ENCODE measurements at regions not wholly inside any gene's neighbourhood (a gene's known extent, or its start where the extent isn't known, plus 50 kb on each side); places are given as distances from the start of the nearest gene placed in this dataset.

DNA sequence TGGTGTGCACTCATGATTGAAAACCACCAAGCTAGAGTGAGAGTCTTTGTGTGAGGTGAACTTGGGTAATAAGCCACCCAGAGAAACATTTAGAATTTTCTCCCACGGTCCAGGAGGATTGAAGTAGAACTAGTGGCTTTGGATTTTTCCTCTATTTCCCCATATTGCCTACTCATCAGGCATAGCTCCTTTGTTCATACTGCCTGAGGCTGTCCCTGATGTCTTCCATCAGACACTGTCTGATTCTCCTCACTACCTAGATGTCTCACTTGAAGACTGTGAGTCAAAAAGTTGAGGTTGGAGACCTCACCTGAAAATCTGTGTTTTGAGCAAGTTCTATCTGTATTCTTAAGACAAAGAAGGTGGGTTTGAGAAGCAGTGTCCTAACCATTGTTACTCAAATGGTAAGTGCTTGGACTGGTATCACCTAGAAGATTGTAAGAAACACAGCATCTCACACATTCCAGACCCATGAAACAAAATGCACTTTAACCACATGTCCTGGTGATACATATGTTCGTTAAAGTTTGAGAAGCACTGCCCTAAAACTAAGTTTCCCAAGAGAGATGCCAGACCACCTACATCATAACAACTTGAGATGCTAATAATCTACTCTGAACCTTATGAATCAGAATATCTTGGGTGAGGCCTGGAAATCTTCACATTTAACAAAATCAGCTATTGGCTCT, 523.4 kb upstream of the BTBD3 start:
- no peak overlapping the region for H3K4me2 ChIP-seq (ENCODE audit: low read depth, low read length)
- H3K36me3 ChIP-seq (replicated peaks in 1 of 2; ENCODE audit: control insufficient read depth in 1 of 2, insufficient read depth in 2 of 2, low read length in 2 of 2), result no peaks in the 10 kb centered on the region
- no peaks in the 10 kb centered on the region for H3K4me1 ChIP-seq (ENCODE audit: insufficient read depth, low read length)
- FAIRE-seq (no peak), ATAC-seq (no peak), DNase-seq (ENCODE audit: low spot score) (no peak)
- no peaks in the 10 kb centered on the region for H3K27me3 ChIP-seq (ENCODE audit: control insufficient read depth in 1 of 2, insufficient read depth in 2 of 2, low read length in 2 of 2)
- in situ Hi-C loops (cut with HindIII; ENCODE audit: extremely low pct_ligation_motif_present, low pct_unique_long_range_greater_than_20kb), result no loop called here
- H2AFZ ChIP-seq (ENCODE audit: low read length), result no peak overlapping the region
- H3K9ac ChIP-seq (ENCODE audit: insufficient read depth, low read depth, low read length), result no peak overlapping the region
- intact Hi-C loops (cut with micrococcal nuclease; ENCODE audit: unreplicated experiment), result no loop called here
- BruUV-seq (replicated peaks), result no TSS peak
- ChIA-PET CTCF (ENCODE audit: low intra/inter-chr PET ratio, low total read pairs) (no interaction called here), POLR2A (no interaction called here)
- TF ChIP-seq ZNF878 (CRISPR knock-in tag; IDR thresholded peaks at IDR 0.05) (no peak), TCF12 (IDR thresholded peaks at IDR 0.05) (no peak), TCF12 (CRISPR knock-in tag; IDR thresholded peaks at IDR 0.05) (no peak), STAG1 (CRISPR knock-in tag; IDR thresholded peaks at IDR 0.05) (no peak), SP4 (CRISPR knock-in tag; IDR thresholded peaks at IDR 0.05) (no peak)
- H3K9me3 ChIP-seq (ENCODE audit: low read length), result 0 out of 2 replicates have a peak, but pooled peaks cover under 1% of the 10 kb centered on the region
- no peak overlapping the region for H3K27ac ChIP-seq (ENCODE audit: extremely low read length, insufficient read depth, low read length)
- H3K79me2 ChIP-seq (ENCODE audit: insufficient read depth, low read length), result no peaks in the 10 kb centered on the region
- H4K20me1 ChIP-seq (ENCODE audit: insufficient read depth, low read length), result no peaks in the 10 kb centered on the region
- no peak overlapping the region for H3K4me3 ChIP-seq (replicated peaks in 1 of 3; ENCODE audit: insufficient read depth in 1 of 3, low read depth in 2 of 3, low read length in 3 of 3)
- 17% methylated on average over 2 of the region's 2 CpGs for WGBS (ENCODE audit: low lambda C conversion rate)

DNA sequence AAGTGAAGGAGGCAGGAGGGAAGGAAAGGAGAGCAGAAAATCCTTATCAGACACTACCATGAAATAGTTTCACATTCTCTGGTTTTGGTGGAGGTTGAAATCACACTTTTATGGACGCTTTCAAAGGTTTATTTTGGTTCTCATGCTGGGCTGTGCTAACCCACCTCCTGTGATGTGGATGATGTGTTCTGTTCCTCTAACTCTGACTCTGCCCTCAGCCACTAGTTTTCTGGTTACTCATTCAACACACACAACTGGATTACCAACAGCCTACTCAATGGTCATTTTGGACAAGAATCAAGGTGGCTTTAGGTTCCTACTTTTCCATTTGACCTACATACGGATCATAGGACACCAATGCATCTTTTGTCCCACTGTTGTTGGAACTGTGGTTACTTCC, 522.1 kb upstream of the BTBD3 start:
- H3K27me3 ChIP-seq (ENCODE audit: control insufficient read depth in 1 of 2, insufficient read depth in 2 of 2, low read length in 2 of 2), result no peaks in the 10 kb centered on the region
- H3K9ac ChIP-seq (ENCODE audit: insufficient read depth, low read depth, low read length), result no peak overlapping the region
- FAIRE-seq (no peak), DNase-seq (ENCODE audit: low spot score) (no peak), ATAC-seq (no peak)
- no peak overlapping the region for H3K27ac ChIP-seq (ENCODE audit: extremely low read length, insufficient read depth, low read length)
- ChIA-PET CTCF (ENCODE audit: low intra/inter-chr PET ratio, low total read pairs) (no interaction called here), POLR2A (no interaction called here)
- no TSS peak for BruUV-seq (replicated peaks)
- H3K4me1 ChIP-seq (ENCODE audit: insufficient read depth, low read length), result no peaks in the 10 kb centered on the region
- WGBS (ENCODE audit: low lambda C conversion rate), result 0% methylated on average over 2 of the region's 2 CpGs
- H3K4me3 ChIP-seq (replicated peaks in 1 of 3; ENCODE audit: insufficient read depth in 1 of 3, low read depth in 2 of 3, low read length in 3 of 3), result no peak overlapping the region
- H3K36me3 ChIP-seq (replicated peaks in 1 of 2; ENCODE audit: control insufficient read depth in 1 of 2, insufficient read depth in 2 of 2, low read length in 2 of 2), result no peaks in the 10 kb centered on the region
- intact Hi-C loops (cut with micrococcal nuclease; ENCODE audit: unreplicated experiment) (no loop called here), in situ Hi-C loops (cut with HindIII; ENCODE audit: extremely low pct_ligation_motif_present, low pct_unique_long_range_greater_than_20kb) (no loop called here)
- no peak overlapping the region for H2AFZ ChIP-seq (ENCODE audit: low read length)
- no peaks in the 10 kb centered on the region for H3K79me2 ChIP-seq (ENCODE audit: insufficient read depth, low read length)
- H3K4me2 ChIP-seq (ENCODE audit: low read depth, low read length), result no peak overlapping the region
- no peaks in the 10 kb centered on the region for H3K9me3 ChIP-seq (ENCODE audit: low read length)
- no peaks in the 10 kb centered on the region for H4K20me1 ChIP-seq (ENCODE audit: insufficient read depth, low read length)
- TF ChIP-seq ZNF749 (CRISPR knock-in tag; IDR thresholded peaks at IDR 0.05; ENCODE audit: borderline replicate concordance) (no peak), MXD4 (CRISPR knock-in tag; IDR thresholded peaks at IDR 0.05) (no peak), ZNF20 (CRISPR knock-in tag; IDR thresholded peaks at IDR 0.05) (no peak), RFX3 (CRISPR knock-in tag; IDR thresholded peaks at IDR 0.05) (no peak), HNRNPH1 (optimal IDR thresholded peaks at IDR 0.05; ENCODE audit: low read depth, low read length) (no peak), SRY (CRISPR knock-in tag; IDR thresholded peaks at IDR 0.05) (no peak), YEATS2 (CRISPR knock-in tag; IDR thresholded peaks at IDR 0.05; ENCODE audit: borderline replicate concordance) (no peak), RBFOX2 (IDR thresholded peaks at IDR 0.05; ENCODE audit: low read depth, low read length) (no peak), ZSCAN12 (CRISPR knock-in tag; IDR thresholded peaks at IDR 0.05) (no peak)
- TF ChIP-seq, protein P1, sequence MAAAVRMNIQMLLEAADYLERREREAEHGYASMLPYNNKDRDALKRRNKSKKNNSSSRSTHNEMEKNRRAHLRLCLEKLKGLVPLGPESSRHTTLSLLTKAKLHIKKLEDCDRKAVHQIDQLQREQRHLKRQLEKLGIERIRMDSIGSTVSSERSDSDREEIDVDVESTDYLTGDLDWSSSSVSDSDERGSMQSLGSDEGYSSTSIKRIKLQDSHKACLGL (CRISPR knock-in tag; IDR thresholded peaks at IDR 0.05), result no peak
- TF ChIP-seq, protein P2, sequence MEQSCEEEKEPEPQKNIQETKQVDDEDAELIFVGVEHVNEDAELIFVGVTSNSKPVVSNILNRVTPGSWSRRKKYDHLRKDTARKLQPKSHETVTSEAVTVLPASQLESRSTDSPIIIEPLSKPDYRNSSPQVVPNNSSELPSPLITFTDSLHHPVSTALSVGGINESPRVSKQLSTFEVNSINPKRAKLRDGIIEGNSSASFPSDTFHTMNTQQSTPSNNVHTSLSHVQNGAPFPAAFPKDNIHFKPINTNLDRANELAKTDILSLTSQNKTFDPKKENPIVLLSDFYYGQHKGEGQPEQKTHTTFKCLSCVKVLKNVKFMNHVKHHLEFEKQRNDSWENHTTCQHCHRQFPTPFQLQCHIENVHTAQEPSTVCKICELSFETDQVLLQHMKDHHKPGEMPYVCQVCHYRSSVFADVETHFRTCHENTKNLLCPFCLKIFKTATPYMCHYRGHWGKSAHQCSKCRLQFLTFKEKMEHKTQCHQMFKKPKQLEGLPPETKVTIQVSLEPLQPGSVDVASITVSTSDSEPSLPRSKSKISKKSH (CRISPR knock-in tag; IDR thresholded peaks at IDR 0.05; ENCODE audit: borderline replicate concordance), result no peak
- TF ChIP-seq, protein P3, sequence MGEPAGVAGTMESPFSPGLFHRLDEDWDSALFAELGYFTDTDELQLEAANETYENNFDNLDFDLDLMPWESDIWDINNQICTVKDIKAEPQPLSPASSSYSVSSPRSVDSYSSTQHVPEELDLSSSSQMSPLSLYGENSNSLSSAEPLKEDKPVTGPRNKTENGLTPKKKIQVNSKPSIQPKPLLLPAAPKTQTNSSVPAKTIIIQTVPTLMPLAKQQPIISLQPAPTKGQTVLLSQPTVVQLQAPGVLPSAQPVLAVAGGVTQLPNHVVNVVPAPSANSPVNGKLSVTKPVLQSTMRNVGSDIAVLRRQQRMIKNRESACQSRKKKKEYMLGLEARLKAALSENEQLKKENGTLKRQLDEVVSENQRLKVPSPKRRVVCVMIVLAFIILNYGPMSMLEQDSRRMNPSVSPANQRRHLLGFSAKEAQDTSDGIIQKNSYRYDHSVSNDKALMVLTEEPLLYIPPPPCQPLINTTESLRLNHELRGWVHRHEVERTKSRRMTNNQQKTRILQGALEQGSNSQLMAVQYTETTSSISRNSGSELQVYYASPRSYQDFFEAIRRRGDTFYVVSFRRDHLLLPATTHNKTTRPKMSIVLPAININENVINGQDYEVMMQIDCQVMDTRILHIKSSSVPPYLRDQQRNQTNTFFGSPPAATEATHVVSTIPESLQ (CRISPR knock-in tag; conservative IDR thresholded peaks at IDR 0.05), result no peak
